GM12872 (cell line): ENCODE measurements at regions not wholly inside any gene's neighbourhood (a gene's known extent, or its start where the extent isn't known, plus 50 kb on each side); places are given as distances from the start of the nearest gene placed in this dataset.

ENCODE experiments used
- CTCF ChIP-seq: IDR thresholded peaks from 3 replicates; pipeline ENCODE4 v1.5.1; 2011; ENCODE audit warnings: low read depth, mild to moderate bottlenecking, low read length, moderate library complexity; ENCODE audit not compliant: insufficient read depth

- TF ChIP-seq CTCF = no peak
These were observed 213.0 kb upstream of the HAAO start for GRCh38 chr2:43005245-43005974.

- TF ChIP-seq CTCF = no peak
These were observed 212.5 kb upstream of the HAAO start for GRCh38 chr2:43004879-43005244.

DNA sequence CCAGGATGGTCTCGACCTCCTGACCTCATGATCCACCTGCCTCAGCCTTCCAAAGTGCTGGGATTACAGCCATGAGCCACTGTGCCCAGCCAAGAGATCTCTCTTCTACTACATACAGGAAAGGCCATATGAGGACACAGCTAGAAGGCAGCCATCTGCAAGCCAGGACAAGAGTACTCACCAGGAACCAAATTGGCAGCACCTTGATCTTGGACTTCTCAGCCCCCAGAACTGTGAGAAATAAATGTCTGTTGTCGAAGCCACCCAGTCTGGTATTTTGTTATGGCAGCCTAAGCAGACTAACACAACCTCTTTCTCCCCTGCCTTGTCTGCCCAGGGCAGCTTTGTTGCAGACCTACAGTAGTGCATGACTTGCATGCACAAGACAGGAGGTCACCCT lies 211.3 kb upstream of the HAAO start:
- no peak for TF ChIP-seq CTCF

GRCh38 chr2:43001787-43002468 lies 209.5 kb upstream of the HAAO start:
- no peak for TF ChIP-seq CTCF

GRCh38 chr2:43001055-43001378 lies 208.6 kb upstream of the HAAO start:
- TF ChIP-seq CTCF = no peak

DNA sequence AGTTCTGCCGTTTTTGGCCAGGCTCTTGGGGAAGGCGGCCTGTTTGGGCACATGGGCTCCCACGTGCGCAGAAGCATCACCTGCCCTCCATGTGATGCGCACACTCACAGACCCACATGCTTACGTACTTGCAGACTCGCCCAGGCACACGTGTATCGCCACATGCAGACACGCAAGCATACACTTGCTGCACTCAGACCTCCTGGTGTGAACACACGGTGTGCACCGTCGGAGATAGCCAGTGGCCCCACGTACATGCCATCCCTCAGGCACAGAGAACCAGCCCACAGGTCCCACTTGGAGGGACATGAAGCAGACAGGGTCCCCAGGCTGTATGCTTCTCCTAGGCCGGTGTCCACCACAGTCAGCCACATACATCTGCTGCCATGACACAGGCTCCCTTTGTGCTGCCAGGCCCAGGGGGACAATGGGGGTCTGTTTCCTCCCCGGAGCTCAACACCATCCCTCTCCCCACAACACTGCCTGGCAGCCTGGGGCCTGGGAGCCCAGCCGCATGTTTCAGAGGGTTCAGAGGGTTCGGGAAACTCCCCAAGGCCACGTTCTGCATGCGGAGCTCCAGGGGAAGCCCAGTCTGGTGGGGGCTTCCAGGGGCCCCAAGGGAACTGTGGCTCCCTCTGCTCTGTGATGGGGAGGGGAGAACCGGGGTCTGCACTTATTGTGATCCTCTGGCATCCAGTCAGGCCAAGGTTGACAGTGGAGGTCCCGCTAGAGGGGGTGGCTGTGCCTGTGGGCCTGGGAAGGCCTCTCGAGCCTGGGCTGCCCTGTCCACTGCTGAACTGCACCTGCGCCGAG lies 208.1 kb upstream of the HAAO start:
- no peak for TF ChIP-seq CTCF

DNA sequence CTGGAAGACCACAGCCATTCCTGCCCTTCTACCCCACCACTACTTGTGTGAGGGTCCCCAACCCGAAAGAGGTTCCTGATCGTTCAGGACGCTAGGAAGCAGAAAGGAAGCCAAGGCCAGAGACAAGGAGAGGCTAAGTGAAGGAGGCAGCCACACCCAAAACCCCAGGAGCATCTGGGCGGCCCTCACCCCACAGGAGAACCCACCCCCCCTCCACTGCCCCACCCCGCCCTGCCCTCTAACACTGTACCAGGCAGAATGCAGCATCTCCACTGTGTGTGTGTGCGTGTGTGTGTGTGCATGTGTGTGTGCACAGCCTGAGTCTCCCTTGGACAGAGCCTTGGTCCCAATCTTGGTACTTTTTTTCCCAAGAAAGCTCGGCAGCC lies 207.5 kb upstream of the HAAO start:
- no peak for TF ChIP-seq CTCF
